ENCODE measurements at regions not wholly inside any gene's neighbourhood (a gene's known extent, or its start where the extent isn't known, plus 50 kb on each side); places are given as distances from the start of the nearest gene placed in this dataset.

DNA sequence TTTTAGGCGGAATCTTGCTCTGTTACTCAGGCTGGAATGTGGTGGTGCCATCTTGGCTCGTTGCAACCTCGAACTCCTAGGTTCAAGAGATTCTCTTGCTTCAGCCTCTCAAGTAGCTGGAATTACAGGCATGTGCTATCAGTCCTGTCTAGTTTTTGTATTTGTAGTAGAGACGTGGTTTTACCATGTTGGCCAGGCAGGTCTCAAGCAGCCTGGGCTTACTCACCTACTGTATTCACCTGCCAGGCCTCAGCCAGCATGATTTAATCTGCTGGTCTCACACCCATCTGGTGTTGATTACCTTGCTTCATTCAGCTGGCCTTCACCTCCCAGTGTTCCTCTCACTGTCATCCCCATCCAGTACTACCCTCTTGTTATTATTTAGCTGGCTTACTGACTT is 102.0 kb downstream of the IL12A start:
- Histone ChIP-seq H2AFZ (ENCODE audit: control insufficient read depth, low read length) (no peak overlapping the region), H4K20me1 (ENCODE audit: control insufficient read depth, extremely low read depth, insufficient read depth, low read length) (no peaks in the 10 kb centered on the region), H3K27ac (ENCODE audit: control insufficient read depth, insufficient read depth, low read length) (no peak overlapping the region), H3K4me1 (ENCODE audit: control insufficient read depth, extremely low read depth, insufficient read depth, low read length) (no peaks in the 10 kb centered on the region), H3K9me1 (ENCODE audit: control insufficient read depth, extremely low read depth, insufficient read depth, low read length) (no peaks in the 10 kb centered on the region), H3K79me2 (ENCODE audit: control insufficient read depth, insufficient read depth, low read length) (no peaks in the 10 kb centered on the region), H3K4me3 (ENCODE audit: control insufficient read depth in 2 of 3, extremely low read depth in 1 of 3, insufficient read depth in 2 of 3, low read depth in 1 of 3, low read length in 3 of 3) (no peak overlapping the region), H3K36me3 (ENCODE audit: control insufficient read depth in 2 of 2, extremely low read depth in 1 of 2, insufficient read depth in 2 of 2, low read length in 2 of 2) (no peaks in the 10 kb centered on the region), H3K9ac (ENCODE audit: control insufficient read depth, extremely low read depth, insufficient read depth, low read length) (no peak overlapping the region), H3K27me3 (ENCODE audit: control insufficient read depth, extremely low read depth, insufficient read depth, low read length) (no peaks in the 10 kb centered on the region), H3K4me2 (ENCODE audit: control insufficient read depth, extremely low read depth, insufficient read depth, low read depth, low read length) (no peak overlapping the region), H3K9me3 (ENCODE audit: control insufficient read depth, low read depth, low read length) (no peaks in the 10 kb centered on the region)
- TF ChIP-seq EZH2 (IDR thresholded peaks at IDR 0.05; ENCODE audit: low read length) (no peak), CTCF (optimal IDR thresholded peaks at IDR 0.05 in 1 of 3, IDR thresholded peaks at IDR 0.05 in 1 of 3, conservative IDR thresholded peaks at IDR 0.05 in 1 of 3; ENCODE audit: extremely low read depth in 1 of 3, insufficient read depth in 2 of 3, low read length in 3 of 3) (no peak)
- dilution Hi-C loops (cut with MboI; ENCODE audit: extremely low pct_ligation_motif_present, low sequenced_read_pairs), result no loop called here
- FAIRE-seq (no peak), DNase-seq (ENCODE audit: low read depth, low spot score) (no peak)

GRCh38 chr3:160091441-160091840 is 102.8 kb downstream of the IL12A start:
- no peaks in the 10 kb centered on the region for H4K20me1 ChIP-seq (ENCODE audit: control insufficient read depth, extremely low read depth, insufficient read depth, low read length)
- TF ChIP-seq EZH2 (IDR thresholded peaks at IDR 0.05; ENCODE audit: low read length) (no peak), CTCF (optimal IDR thresholded peaks at IDR 0.05 in 1 of 3, IDR thresholded peaks at IDR 0.05 in 1 of 3, conservative IDR thresholded peaks at IDR 0.05 in 1 of 3; ENCODE audit: extremely low read depth in 1 of 3, insufficient read depth in 2 of 3, low read length in 3 of 3) (no peak)

More at GRCh38 chr3:160091441-160091840, 102.8 kb downstream of the IL12A start:
- dilution Hi-C loops (cut with MboI; ENCODE audit: extremely low pct_ligation_motif_present, low sequenced_read_pairs), result no loop called here
- no peak for FAIRE-seq
- H3K9ac ChIP-seq (ENCODE audit: control insufficient read depth, extremely low read depth, insufficient read depth, low read length), result no peak overlapping the region
- H3K9me1 ChIP-seq (ENCODE audit: control insufficient read depth, extremely low read depth, insufficient read depth, low read length), result no peaks in the 10 kb centered on the region
- no peak overlapping the region for H2AFZ ChIP-seq (ENCODE audit: control insufficient read depth, low read length)
- H3K79me2 ChIP-seq (ENCODE audit: control insufficient read depth, insufficient read depth, low read length), result no peaks in the 10 kb centered on the region
- H3K4me2 ChIP-seq (ENCODE audit: control insufficient read depth, extremely low read depth, insufficient read depth, low read depth, low read length), result no peak overlapping the region
- H3K36me3 ChIP-seq (ENCODE audit: control insufficient read depth in 2 of 2, extremely low read depth in 1 of 2, insufficient read depth in 2 of 2, low read length in 2 of 2), result no peaks in the 10 kb centered on the region
- no peaks in the 10 kb centered on the region for H3K9me3 ChIP-seq (ENCODE audit: control insufficient read depth, low read depth, low read length)
- no peak overlapping the region for H3K27ac ChIP-seq (ENCODE audit: control insufficient read depth, insufficient read depth, low read length)
- H3K27me3 ChIP-seq (ENCODE audit: control insufficient read depth, extremely low read depth, insufficient read depth, low read length), result no peaks in the 10 kb centered on the region
- H3K4me3 ChIP-seq (ENCODE audit: control insufficient read depth in 2 of 3, extremely low read depth in 1 of 3, insufficient read depth in 2 of 3, low read depth in 1 of 3, low read length in 3 of 3), result no peak overlapping the region
- DNase-seq (ENCODE audit: low read depth, low spot score), result no peak
- no peaks in the 10 kb centered on the region for H3K4me1 ChIP-seq (ENCODE audit: control insufficient read depth, extremely low read depth, insufficient read depth, low read length)
